Tibial nerve (tissue), 4 donors: ENCODE measurements at regions not wholly inside any gene's neighbourhood (a gene's known extent, or its start where the extent isn't known, plus 50 kb on each side); places are given as distances from the start of the nearest gene placed in this dataset.

Experiments used
- EP300 ChIP-seq, 2 donors: sonication (generic); formaldehyde crosslinking; IDR thresholded peaks; one replicate each; pipeline ENCODE4 v1.6.1; 2017; ENCODE audit warnings: antibody characterized with exemption in 2 of 2, mild to moderate bottlenecking in 1 of 2
- TF ChIP-seq, protein P1 (sequence below), 5 experiments: fragments of 200-600 bp in 3 of 5; fragments of 450-650 bp in 2 of 5; sonication (generic) in 3 of 5; IDR thresholded peaks; one replicate each; pipeline ENCODE4 v1.5.1; 2016 to 2019; ENCODE audit warnings: antibody characterized with exemption in 5 of 5, mild to moderate bottlenecking in 3 of 5, moderate library complexity in 2 of 5

DNA sequence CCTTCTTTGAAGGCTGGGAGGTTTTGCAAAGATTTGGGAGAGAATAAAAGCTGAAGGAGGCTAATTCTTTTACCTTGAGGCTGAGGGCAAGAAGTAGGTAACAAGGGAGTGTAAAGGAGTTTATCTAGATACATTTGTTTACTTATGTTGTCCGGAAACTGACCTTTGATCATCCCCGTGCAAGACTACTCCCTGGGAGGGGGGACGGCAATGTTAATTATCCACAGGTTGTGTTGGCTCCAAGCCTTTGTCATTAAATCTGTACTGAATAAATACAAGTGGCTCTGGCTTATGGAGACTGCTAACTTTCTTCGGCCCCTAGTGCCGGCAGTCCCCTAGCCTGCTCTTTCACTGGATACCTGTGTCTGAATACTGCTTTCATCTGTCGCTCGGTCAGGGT lies 1250.6 kb upstream of the LRRTM3 start:
- no peak for TF ChIP-seq EP300 (IDR thresholded peaks at IDR 0.05)
- TF ChIP-seq, protein P1, sequence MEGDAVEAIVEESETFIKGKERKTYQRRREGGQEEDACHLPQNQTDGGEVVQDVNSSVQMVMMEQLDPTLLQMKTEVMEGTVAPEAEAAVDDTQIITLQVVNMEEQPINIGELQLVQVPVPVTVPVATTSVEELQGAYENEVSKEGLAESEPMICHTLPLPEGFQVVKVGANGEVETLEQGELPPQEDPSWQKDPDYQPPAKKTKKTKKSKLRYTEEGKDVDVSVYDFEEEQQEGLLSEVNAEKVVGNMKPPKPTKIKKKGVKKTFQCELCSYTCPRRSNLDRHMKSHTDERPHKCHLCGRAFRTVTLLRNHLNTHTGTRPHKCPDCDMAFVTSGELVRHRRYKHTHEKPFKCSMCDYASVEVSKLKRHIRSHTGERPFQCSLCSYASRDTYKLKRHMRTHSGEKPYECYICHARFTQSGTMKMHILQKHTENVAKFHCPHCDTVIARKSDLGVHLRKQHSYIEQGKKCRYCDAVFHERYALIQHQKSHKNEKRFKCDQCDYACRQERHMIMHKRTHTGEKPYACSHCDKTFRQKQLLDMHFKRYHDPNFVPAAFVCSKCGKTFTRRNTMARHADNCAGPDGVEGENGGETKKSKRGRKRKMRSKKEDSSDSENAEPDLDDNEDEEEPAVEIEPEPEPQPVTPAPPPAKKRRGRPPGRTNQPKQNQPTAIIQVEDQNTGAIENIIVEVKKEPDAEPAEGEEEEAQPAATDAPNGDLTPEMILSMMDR (IDR thresholded peaks at IDR 0.05) = no peak
